Fibroblast of pulmonary artery (primary cell): ENCODE measurements at regions not wholly inside any gene's neighbourhood (a gene's known extent, or its start where the extent isn't known, plus 50 kb on each side); places are given as distances from the start of the nearest gene placed in this dataset.

ENCODE experiments used
- DNase-seq: peaks from one replicate; pipeline ENCODE4 v3.0.0-alpha.2; 2010; ENCODE audit warnings: low read depth
- H3K4me3 ChIP-seq: replicated peaks from 2 replicates; pipeline ENCODE4 v1.5.1; 2011; ENCODE audit warnings: low read depth, mild to moderate bottlenecking, control low read depth, low read length, moderate library complexity
- TF ChIP-seq, protein P1 (sequence below): IDR thresholded peaks from 2 replicates; pipeline ENCODE4 v1.5.1; 2011; ENCODE audit warnings: mild to moderate bottlenecking, control low read depth, low read length, inconsistent platforms; ENCODE audit errors: missing control alignments

DNA sequence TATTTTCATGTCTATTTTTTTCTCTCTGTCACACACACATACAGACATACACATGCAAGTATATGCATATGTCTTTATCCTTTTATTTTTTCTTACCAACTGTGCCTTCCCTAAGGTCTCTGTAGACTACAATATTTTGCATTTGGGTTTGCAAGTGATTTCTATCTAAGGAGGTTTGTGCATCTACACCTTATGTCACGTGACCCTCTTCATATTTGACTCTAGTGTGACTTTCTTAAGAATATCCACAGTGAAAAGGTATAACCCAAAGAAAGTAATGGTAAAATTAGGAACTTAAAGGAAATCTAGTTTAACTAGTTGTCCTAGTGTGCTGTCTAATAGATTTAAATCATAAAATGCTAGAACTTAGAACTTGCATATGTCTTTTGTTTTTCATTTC lies 298.8 kb upstream of the LRIG3 start:
- TF ChIP-seq, protein P1, sequence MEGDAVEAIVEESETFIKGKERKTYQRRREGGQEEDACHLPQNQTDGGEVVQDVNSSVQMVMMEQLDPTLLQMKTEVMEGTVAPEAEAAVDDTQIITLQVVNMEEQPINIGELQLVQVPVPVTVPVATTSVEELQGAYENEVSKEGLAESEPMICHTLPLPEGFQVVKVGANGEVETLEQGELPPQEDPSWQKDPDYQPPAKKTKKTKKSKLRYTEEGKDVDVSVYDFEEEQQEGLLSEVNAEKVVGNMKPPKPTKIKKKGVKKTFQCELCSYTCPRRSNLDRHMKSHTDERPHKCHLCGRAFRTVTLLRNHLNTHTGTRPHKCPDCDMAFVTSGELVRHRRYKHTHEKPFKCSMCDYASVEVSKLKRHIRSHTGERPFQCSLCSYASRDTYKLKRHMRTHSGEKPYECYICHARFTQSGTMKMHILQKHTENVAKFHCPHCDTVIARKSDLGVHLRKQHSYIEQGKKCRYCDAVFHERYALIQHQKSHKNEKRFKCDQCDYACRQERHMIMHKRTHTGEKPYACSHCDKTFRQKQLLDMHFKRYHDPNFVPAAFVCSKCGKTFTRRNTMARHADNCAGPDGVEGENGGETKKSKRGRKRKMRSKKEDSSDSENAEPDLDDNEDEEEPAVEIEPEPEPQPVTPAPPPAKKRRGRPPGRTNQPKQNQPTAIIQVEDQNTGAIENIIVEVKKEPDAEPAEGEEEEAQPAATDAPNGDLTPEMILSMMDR, result no peak
- H3K4me3 ChIP-seq, result no peak overlapping the region
- no peak for DNase-seq

DNA sequence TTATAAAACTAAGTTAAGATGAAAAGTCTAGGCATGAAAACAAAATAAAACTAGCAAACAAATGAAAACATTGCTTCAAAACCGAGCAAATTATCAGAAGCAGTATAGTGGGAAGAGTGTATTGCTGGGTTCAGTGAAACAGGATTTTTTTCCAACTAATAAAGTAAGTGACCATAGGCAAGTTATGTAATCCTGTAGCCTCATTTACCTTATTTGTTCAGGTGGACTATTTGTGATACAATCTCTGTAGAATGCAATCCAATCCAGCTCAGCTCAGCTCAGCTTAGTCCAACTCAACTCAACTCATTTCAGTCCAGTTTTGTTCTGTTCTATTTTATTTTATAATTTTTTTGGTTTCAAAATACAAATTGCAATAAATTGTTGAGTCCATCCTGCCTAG lies 276.7 kb upstream of the LRIG3 start:
- TF ChIP-seq, protein P1, result no peak
- H3K4me3 ChIP-seq, result no peak overlapping the region
- DNase-seq, result no peak

- H3K4me3 ChIP-seq, result no peak overlapping the region
- TF ChIP-seq, protein P1, result no peak
- no peak for DNase-seq
Measured at GRCh38 chr12:59194794-59195193, 274.5 kb upstream of the LRIG3 start.

GRCh38 chr12:59193476-59194050 lies 273.3 kb upstream of the LRIG3 start:
- TF ChIP-seq, protein P1, result no peak
- no peak for DNase-seq
- no peak overlapping the region for H3K4me3 ChIP-seq

DNA sequence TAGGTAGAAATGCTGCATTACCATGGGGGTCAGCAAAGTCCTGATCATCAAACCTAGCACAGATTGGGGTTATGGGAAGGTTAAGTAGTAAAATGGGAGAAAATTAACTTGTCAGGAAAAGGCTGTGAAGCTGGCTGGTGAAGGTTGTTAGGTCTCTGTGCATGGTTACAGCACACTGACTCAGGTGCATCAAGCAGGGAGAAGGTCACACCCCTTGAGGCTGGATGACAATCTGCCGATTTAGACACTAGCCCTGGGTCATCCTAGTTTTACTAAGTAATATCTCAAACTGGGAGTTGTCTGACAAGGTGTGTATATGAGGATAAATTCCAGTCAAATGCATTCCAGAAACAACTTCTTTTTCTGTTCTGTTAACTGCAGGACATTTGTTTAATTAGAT lies 271.1 kb upstream of the LRIG3 start:
- DNase-seq, result no peak
- H3K4me3 ChIP-seq, result no peak overlapping the region
- TF ChIP-seq, protein P1, result no peak

DNA sequence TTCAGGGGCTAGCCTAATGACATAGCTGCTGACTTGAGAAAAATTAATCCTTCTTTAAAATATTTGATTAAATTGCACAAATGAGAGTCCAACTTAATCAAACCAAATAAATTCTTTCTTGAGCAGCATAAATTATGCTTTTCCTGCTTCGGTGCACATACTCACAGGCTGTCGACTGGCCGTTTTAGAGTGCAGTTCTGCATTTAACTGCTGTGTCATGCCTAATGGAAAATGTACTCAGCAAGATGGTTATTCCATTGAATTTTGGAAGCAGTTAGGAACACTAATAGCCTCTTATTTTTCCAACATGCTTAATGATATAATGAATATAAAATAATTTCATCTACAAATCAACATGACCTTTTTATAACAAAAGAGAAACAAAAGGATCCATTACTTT lies 266.1 kb upstream of the LRIG3 start:
- TF ChIP-seq, protein P1, result no peak
- H3K4me3 ChIP-seq, result no peak overlapping the region
- no peak for DNase-seq

GRCh38 chr12:59185295-59185694 lies 265.0 kb upstream of the LRIG3 start:
- no peak overlapping the region for H3K4me3 ChIP-seq
- DNase-seq, result no peak
- TF ChIP-seq, protein P1, result no peak
